HCT116 (cell line): ENCODE measurements at regions not wholly inside any gene's neighbourhood (a gene's known extent, or its start where the extent isn't known, plus 50 kb on each side); places are given as distances from the start of the nearest gene placed in this dataset.

Source experiments
- ATAC-seq: fragments of 200-7000 bp; cut with Tn5 transposase; 2 replicates; pipeline ENCODE4 v1.9.1; 2020; ENCODE audit warnings: mild to moderate bottlenecking, moderate library complexity
- BruUV-seq: library from RNA; stranded (reverse); fragments of 400-500 nt; replicated peaks from 2 replicates; lab custom pipeline; 2021; lab: Mats Ljungman, UMichigan
- CTCF ChIA-PET: fragments of 300-600 bp; sonication (Branson Sonifier 250); formaldehyde crosslinking; loops from one replicate; lab custom pipeline; 2021; ENCODE audit warnings: antibody characterized with exemption; lab: Charles Lee
- POLR2A ChIA-PET: fragments of 300-600, 350-600 bp; sonication (Branson Sonifier 250); formaldehyde crosslinking; loops from one replicate; lab custom pipeline; 2021; ENCODE audit warnings: antibody characterized with exemption; lab: Charles Lee
- RAD21 ChIA-PET, 2 experiments: fragments of 300-600 bp; sonication (Branson Sonifier 250); formaldehyde crosslinking; loops; one replicate each; lab custom pipeline; 2023; ENCODE audit warnings: low total read pairs in 2 of 2; ENCODE audit not compliant: uncharacterized antibody in 2 of 2, unreplicated experiment in 2 of 2, low non-redundant PET in 1 of 2; lab: Charles Lee
- DNase-seq: peaks from one replicate; pipeline ENCODE4 v3.0.0-alpha.2; 2010; ENCODE audit warnings: low read depth, low spot score
- H2AFZ ChIP-seq: fragments of 200-600 bp; shearing (Covaris generic), sonication (generic); 2 replicates; pipeline ENCODE4 v1.6.1; 2017; ENCODE audit warnings: low read depth, mixed run types, mixed read lengths, antibody characterized with exemption, low read length; ENCODE audit not compliant: poor library complexity, severe bottlenecking
- H3K27ac ChIP-seq: 2 replicates; pipeline ENCODE4 v1.5.1; 2012; ENCODE audit warnings: low read depth, low read length
- H3K27me3 ChIP-seq: fragments of 200-600 bp; sonication (generic); 2 replicates; pipeline ENCODE4 v1.6.1; 2016; ENCODE audit warnings: mixed run types, low read length, mixed read lengths; ENCODE audit not compliant: insufficient read depth
- H3K36me3 ChIP-seq, 2 experiments: fragments of 200-500 bp in 1 of 2; fragments of 200-600 bp in 1 of 2; sonication (Bioruptor generic) in 1 of 2; sonication (generic) in 1 of 2; 2 replicates each; pipeline versions ENCODE4 v1.5.1 to v1.6.1; 2014 to 2016; ENCODE audit warnings: low read length in 2 of 2, inconsistent platforms in 1 of 2, mixed read lengths in 1 of 2, mixed run types in 1 of 2; ENCODE audit not compliant: insufficient read depth in 2 of 2, control insufficient read depth in 1 of 2
- H3K4me1 ChIP-seq, 2 experiments: fragments of 200-600 bp in 1 of 2; sonication (generic) in 1 of 2; 2 replicates each; pipeline versions ENCODE4 v1.5.1 to v1.6.1; 2012 to 2017; ENCODE audit warnings: low read length in 2 of 2, inconsistent platforms in 1 of 2, mild to moderate bottlenecking in 1 of 2, mixed read lengths in 1 of 2, mixed run types in 1 of 2, moderate library complexity in 1 of 2; ENCODE audit not compliant: insufficient read depth in 2 of 2, control insufficient read depth in 1 of 2
- H3K4me2 ChIP-seq: fragments of 200-600 bp; sonication (generic); 2 replicates; pipeline ENCODE4 v1.6.1; 2017; ENCODE audit warnings: mixed run types, low read length, mixed read lengths
- H3K4me3 ChIP-seq, 2 experiments: fragments of 200-600 bp in 1 of 2; sonication (generic) in 1 of 2; replicated peaks in 1 of 2; 2 replicates each; pipeline ENCODE4 v1.5.1; 2011 to 2016; ENCODE audit warnings: low read length in 2 of 2, control low read depth in 1 of 2, low read depth in 1 of 2, mild to moderate bottlenecking in 1 of 2, mixed read lengths in 1 of 2, mixed run types in 1 of 2
- H3K79me2 ChIP-seq: fragments of 200-600 bp; sonication (generic); 2 replicates; pipeline ENCODE4 v1.6.1; 2017; ENCODE audit warnings: mild to moderate bottlenecking, mixed run types, low read length, moderate library complexity, mixed read lengths; ENCODE audit not compliant: insufficient read depth
- H3K9ac ChIP-seq: fragments of 200-600 bp; sonication (generic); 2 replicates; pipeline ENCODE4 v1.6.1; 2016; ENCODE audit warnings: low read length, mixed read lengths
- H3K9me2 ChIP-seq: fragments of 200-600 bp; sonication (generic), shearing (Covaris generic); 2 replicates; pipeline ENCODE4 v1.6.1; 2017; ENCODE audit warnings: mixed run types, mild to moderate bottlenecking, moderate library complexity; ENCODE audit not compliant: insufficient read depth
- H3K9me3 ChIP-seq, 2 experiments: fragments of 200-500 bp in 1 of 2; fragments of 200-600 bp in 1 of 2; sonication (Bioruptor generic) in 1 of 2; sonication (generic) in 1 of 2; 2 replicates each; pipeline ENCODE4 v1.6.1; 2014 to 2017; ENCODE audit warnings: low read length in 2 of 2, mixed read lengths in 2 of 2, inconsistent platforms in 1 of 2, low read depth in 1 of 2, mild to moderate bottlenecking in 1 of 2, mixed run types in 1 of 2, moderate library complexity in 1 of 2; ENCODE audit not compliant: control insufficient read depth in 1 of 2, insufficient read depth in 1 of 2
- H4K20me1 ChIP-seq: fragments of 200-600 bp; sonication (generic), shearing (Covaris generic); 2 replicates; pipeline ENCODE4 v1.6.1; 2017; ENCODE audit warnings: mixed run types, mild to moderate bottlenecking, moderate library complexity; ENCODE audit not compliant: insufficient read depth
- CEBPB ChIP-seq: IDR thresholded peaks from 2 replicates; pipeline ENCODE4 v1.6.1; 2012; ENCODE audit warnings: low read depth
- EGR1 ChIP-seq: IDR thresholded peaks from 2 replicates; pipeline ENCODE4 v1.6.1; 2012; ENCODE audit warnings: low read depth
- EZH2 ChIP-seq: fragments of 200-600 bp; sonication (generic); IDR thresholded peaks from 2 replicates; pipeline ENCODE4 v1.6.1; 2017; ENCODE audit warnings: antibody characterized with exemption, mixed run types
- EZH2phosphoT487 ChIP-seq: fragments of 200-600 bp; IDR thresholded peaks from 2 replicates; pipeline ENCODE4 v1.6.1; 2018; ENCODE audit warnings: antibody characterized with exemption, borderline replicate concordance
- FOSL1 ChIP-seq: IDR thresholded peaks from 2 replicates; pipeline ENCODE4 v1.6.1; 2012; ENCODE audit warnings: low read depth
- JUND ChIP-seq: IDR thresholded peaks from 2 replicates; pipeline ENCODE4 v1.6.1; 2012
- MAX ChIP-seq: IDR thresholded peaks from 2 replicates; pipeline ENCODE4 v1.6.1; 2012
- RAD21 ChIP-seq: IDR thresholded peaks from 2 replicates; pipeline ENCODE4 v1.6.1; 2012; ENCODE audit warnings: low read depth, mild to moderate bottlenecking
- REST ChIP-seq: IDR thresholded peaks from 2 replicates; pipeline ENCODE4 v1.6.1; 2012; ENCODE audit warnings: low read depth
- SP1 ChIP-seq: IDR thresholded peaks from 2 replicates; pipeline ENCODE4 v1.6.1; 2012; ENCODE audit warnings: low read depth
- YY1 ChIP-seq: IDR thresholded peaks from 2 replicates; pipeline ENCODE4 v1.6.1; 2011; ENCODE audit warnings: low read length, low read depth, moderate library complexity, mild to moderate bottlenecking; ENCODE audit not compliant: insufficient replicate concordance; ENCODE audit errors: extremely low read depth
- intact Hi-C: fragments of 100-400 bp; cut with micrococcal nuclease; formaldehyde crosslinking; loops from 2 replicates; pipeline ENCODE4 v1.10.0; 2022

- no peak overlapping the region for H3K4me3 ChIP-seq
- no peaks in the 10 kb centered on the region for H3K9me2 ChIP-seq
- DNase-seq = no peak
- ATAC-seq = no peak
- ChIA-PET POLR2A (no interaction called here), RAD21 (no interaction called here), CTCF (no interaction called here)
- H3K79me2 ChIP-seq = no peaks in the 10 kb centered on the region
- no peaks in the 10 kb centered on the region for H3K27me3 ChIP-seq
- BruUV-seq = no TSS peak
- no peaks in the 10 kb centered on the region for H4K20me1 ChIP-seq
- no peak overlapping the region for H3K4me2 ChIP-seq
- intact Hi-C loops = no loop called here
- TF ChIP-seq FOSL1 = no peak
- TF ChIP-seq REST = no peak
- TF ChIP-seq JUND = no peak
- TF ChIP-seq SP1 = no peak
- no peak for TF ChIP-seq EGR1
- no peak for TF ChIP-seq RAD21
- TF ChIP-seq EZH2 = no peak
- no peak for TF ChIP-seq CEBPB
- no peak for TF ChIP-seq MAX
- TF ChIP-seq EZH2phosphoT487 = no peak
- no peak for TF ChIP-seq YY1
- H3K9ac ChIP-seq = no peak overlapping the region
- H3K36me3 ChIP-seq = no peaks in the 10 kb centered on the region
- H3K4me1 ChIP-seq = no peaks in the 10 kb centered on the region
- no peaks in the 10 kb centered on the region for H3K9me3 ChIP-seq
- H2AFZ ChIP-seq = no peak overlapping the region
- H3K27ac ChIP-seq = no peak overlapping the region
Measured at GRCh38 chr6:4272996-4273395, 137.6 kb upstream of the ECI2 start.
